HG03457 (cell line): ENCODE measurements at regions not wholly inside any gene's neighbourhood (a gene's known extent, or its start where the extent isn't known, plus 50 kb on each side); places are given as distances from the start of the nearest gene placed in this dataset.
"Not testable (repeated sequence)": the region's sequence is repeated elsewhere in the genome, so short reads cannot be mapped to it uniquely, and the experiment has no call there.

Experiments used
- ATAC-seq: cut with Tn5 transposase; IDR thresholded peaks from one replicate; pipeline ENCODE4 v1.9.1; 2021; ENCODE audit warnings: moderate number of reproducible peaks; ENCODE audit not compliant: unreplicated experiment

GRCh38 chr10:44564361-44564760, 179.5 kb upstream of the CXCL12 start:
- ATAC-seq = no peak

GRCh38 chr10:44564790-44565189, 179.9 kb upstream of the CXCL12 start:
- no peak for ATAC-seq

GRCh38 chr10:44566786-44567185, 181.9 kb upstream of the CXCL12 start:
- ATAC-seq = no peak

GRCh38 chr10:44567471-44567870, 182.6 kb upstream of the CXCL12 start:
- ATAC-seq = no peak

- ATAC-seq = no peak
These were observed 184.5 kb upstream of the CXCL12 start for GRCh38 chr10:44569193-44570091.

GRCh38 chr10:44571701-44572100, 186.8 kb upstream of the CXCL12 start:
- no peak for ATAC-seq

- no peak for ATAC-seq
These were observed 187.2 kb upstream of the CXCL12 start for GRCh38 chr10:44572146-44572545.

- no peak for ATAC-seq
These were observed 188.9 kb upstream of the CXCL12 start for GRCh38 chr10:44573821-44574220.

- ATAC-seq = no peak
These were observed 189.9 kb upstream of the CXCL12 start for GRCh38 chr10:44574596-44575480.

GRCh38 chr10:44575601-44576380, 190.9 kb upstream of the CXCL12 start:
- ATAC-seq = no peak

GRCh38 chr10:44576702-44577191, 191.8 kb upstream of the CXCL12 start:
- ATAC-seq = no peak

- ATAC-seq = no peak
These were observed 192.6 kb upstream of the CXCL12 start for GRCh38 chr10:44577533-44577932.

GRCh38 chr10:44578271-44578670, 193.4 kb upstream of the CXCL12 start:
- no peak for ATAC-seq

GRCh38 chr10:44578963-44579362, 194.1 kb upstream of the CXCL12 start:
- ATAC-seq = not testable (repeated sequence)

GRCh38 chr10:44581996-44582395, 197.1 kb upstream of the CXCL12 start:
- ATAC-seq = no peak

GRCh38 chr10:44587488-44588318, 202.8 kb upstream of the CXCL12 start:
- ATAC-seq = no peak

- ATAC-seq = no peak
These were observed 204.5 kb upstream of the CXCL12 start for GRCh38 chr10:44589181-44589943.

GRCh38 chr10:44589944-44590449, 205.1 kb upstream of the CXCL12 start:
- ATAC-seq = no peak

- ATAC-seq = no peak
These were observed 207.0 kb upstream of the CXCL12 start for GRCh38 chr10:44591911-44592310.
